GM12878 (cell line): ENCODE measurements at regions not wholly inside any gene's neighbourhood (a gene's known extent, or its start where the extent isn't known, plus 50 kb on each side); places are given as distances from the start of the nearest gene placed in this dataset.

Experiments
- ATAC-seq: fragments of 200-7000 bp; cut with Tn5 transposase; 3 replicates; pipeline ENCODE4 v1.9.1; 2020; ENCODE audit warnings: mild to moderate bottlenecking, moderate library complexity
- BruUV-seq: library from RNA; stranded (reverse); fragments of 400-500 nt; replicated peaks from 2 replicates; lab custom pipeline; 2021; lab: Mats Ljungman, UMichigan
- CTCF ChIA-PET: fragments of 300-600 bp; sonication (Branson Sonifier 250); formaldehyde crosslinking; extraction: SDS; loops from one replicate; lab custom pipeline; 2021; ENCODE audit warnings: inconsistent platforms; lab: Yijun Ruan, JAX
- POLR2A ChIA-PET: fragments of 350-600 bp; formaldehyde crosslinking; extraction: SDS; loops from one replicate; lab custom pipeline; 2021; ENCODE audit warnings: inconsistent platforms; lab: Charles Lee
- RAD21 ChIA-PET: fragments of 300-600 bp; sonication (Branson Sonifier 250); formaldehyde crosslinking; loops from one replicate; lab custom pipeline; 2023; ENCODE audit warnings: antibody characterized with exemption; ENCODE audit not compliant: unreplicated experiment; lab: Charles Lee
- SMC1A ChIA-PET: fragments of 300-600 bp; sonication (Branson Sonifier 250); formaldehyde crosslinking; loops from one replicate; lab custom pipeline; 2023; ENCODE audit not compliant: unreplicated experiment, uncharacterized antibody; lab: Charles Lee
- DNase-seq: peaks from one replicate; pipeline ENCODE4 v3.0.0-alpha.2; 2011; ENCODE audit warnings: low read depth, low spot score
- FAIRE-seq: peaks from 3 replicates; lab custom pipeline; 2011; peaks lifted over from hg19 to GRCh38; lab: Jason Lieb, UNC
- H2AFZ ChIP-seq: 2 replicates; pipeline ENCODE4 v1.6.0; 2011; ENCODE audit warnings: low read depth, low read length, control low read depth; ENCODE audit not compliant: control insufficient read depth
- H3K27ac ChIP-seq: 2 replicates; pipeline ENCODE4 v1.5.1; 2011; ENCODE audit warnings: control low read depth; ENCODE audit not compliant: control insufficient read depth, insufficient read depth
- H3K27me3 ChIP-seq, 2 experiments: replicated peaks in 1 of 2; 2 replicates each; pipeline versions ENCODE4 v1.6.0 to v1.6.1; 2011; ENCODE audit warnings: low read length in 1 of 2; ENCODE audit not compliant: control insufficient read depth in 2 of 2, insufficient read depth in 2 of 2
- H3K36me3 ChIP-seq, 2 experiments: 2 replicates each; pipeline ENCODE4 v1.5.1; 2011; ENCODE audit warnings: low read length in 1 of 2; ENCODE audit not compliant: control insufficient read depth in 2 of 2, insufficient read depth in 2 of 2
- H3K4me1 ChIP-seq: 2 replicates; pipeline ENCODE4 v1.6.1; 2011; ENCODE audit warnings: mild to moderate bottlenecking, low read length, moderate library complexity, mixed read lengths; ENCODE audit not compliant: control insufficient read depth, insufficient read depth
- H3K4me2 ChIP-seq: 2 replicates; pipeline ENCODE4 v1.6.0; 2011; ENCODE audit warnings: control low read depth; ENCODE audit not compliant: control insufficient read depth, insufficient read depth
- H3K4me3 ChIP-seq: fragments of 200-600 bp; sonication (generic); 2 replicates; pipeline ENCODE4 v1.5.1; 2016
- H3K79me2 ChIP-seq: 2 replicates; pipeline ENCODE4 v1.6.0; 2011; ENCODE audit warnings: low read length; ENCODE audit not compliant: control insufficient read depth, insufficient read depth
- H3K9ac ChIP-seq: 2 replicates; pipeline ENCODE4 v1.8.0; 2011; ENCODE audit warnings: low read length, control low read depth, mixed read lengths; ENCODE audit not compliant: control insufficient read depth, insufficient read depth
- H3K9me3 ChIP-seq: replicated peaks from 3 replicates; pipeline ENCODE4 v1.5.1; 2011; ENCODE audit warnings: mild to moderate bottlenecking, low read length; ENCODE audit not compliant: control insufficient read depth, insufficient read depth
- H4K20me1 ChIP-seq: 2 replicates; pipeline ENCODE4 v1.6.0; 2011; ENCODE audit not compliant: control insufficient read depth, insufficient read depth
- BCL11A ChIP-seq: IDR thresholded peaks from 2 replicates; pipeline ENCODE4 v1.6.1; 2011; ENCODE audit warnings: low read depth, low read length
- DPF2 ChIP-seq: fragments of 450-650 bp; IDR thresholded peaks from 2 replicates; pipeline ENCODE4 v1.6.1; 2017; ENCODE audit warnings: mild to moderate bottlenecking
- JUNB ChIP-seq: IDR thresholded peaks from 2 replicates; pipeline ENCODE4 v1.6.1; 2016; ENCODE audit warnings: antibody characterized with exemption, mild to moderate bottlenecking
- KDM1A ChIP-seq: fragments of 200-600 bp; sonication (generic); IDR thresholded peaks from 2 replicates; pipeline ENCODE4 v1.6.1; 2016; ENCODE audit warnings: borderline replicate concordance
- LARP7 ChIP-seq: fragments of 450-650 bp; IDR thresholded peaks from 2 replicates; pipeline ENCODE4 v1.6.1; 2017; ENCODE audit warnings: mild to moderate bottlenecking
- MEF2A ChIP-seq: IDR thresholded peaks from 2 replicates; pipeline ENCODE4 v1.6.1; 2011; ENCODE audit warnings: low read depth, mild to moderate bottlenecking, low read length, moderate library complexity; ENCODE audit not compliant: insufficient read depth
- MTA3 ChIP-seq: IDR thresholded peaks from 2 replicates; pipeline ENCODE4 v1.6.1; 2012; ENCODE audit warnings: low read length, inconsistent platforms, borderline replicate concordance
- NR2F1 ChIP-seq: fragments of 450-650 bp; conservative IDR thresholded peaks from 2 replicates; pipeline ENCODE4 v1.6.1; 2017; ENCODE audit warnings: mild to moderate bottlenecking
- PAX5 ChIP-seq: IDR thresholded peaks from 2 replicates; pipeline ENCODE4 v1.6.1; 2011; ENCODE audit warnings: low read depth, low read length, borderline replicate concordance
- PML ChIP-seq: IDR thresholded peaks from 2 replicates; pipeline ENCODE4 v1.6.1; 2012; ENCODE audit warnings: low read length, inconsistent platforms
- SRF ChIP-seq, 2 experiments: IDR thresholded peaks; 2 replicates each; pipeline ENCODE4 v1.6.1; 2011; ENCODE audit warnings: low read depth in 2 of 2, low read length in 2 of 2, mild to moderate bottlenecking in 1 of 2, moderate library complexity in 1 of 2
- SUPT20H ChIP-seq: IDR thresholded peaks from 2 replicates; pipeline ENCODE4 v1.6.1; 2011; ENCODE audit warnings: low read depth, mild to moderate bottlenecking, low read length, moderate library complexity, borderline replicate concordance; ENCODE audit not compliant: control insufficient read depth
- ZBED1 ChIP-seq: IDR thresholded peaks from 2 replicates; pipeline ENCODE4 v1.6.1; 2016; ENCODE audit warnings: borderline replicate concordance
- ZNF274 ChIP-seq: IDR thresholded peaks from one replicate; pipeline ENCODE4 v1.8.0; 2011; ENCODE audit not compliant: insufficient read length, insufficient read depth
- WGBS: methylation state at CpG from one replicate; pipeline ENCODE4 v1.1.6; 2016; ENCODE audit warnings: low lambda C conversion rate; ENCODE audit not compliant: insufficient replicate concordance, insufficient coverage; ENCODE audit errors: missing lambda C conversion rate; 5-methylcytosine and 5-hydroxymethylcytosine counted together
- in situ Hi-C: fragments of 300-500 bp; cut with MboI; formaldehyde crosslinking; loops from 9 replicates; pipeline ENCODE4 v1.14.3; 2018; ENCODE audit warnings: mixed read lengths
- intact Hi-C: fragments of 100-400 bp; cut with micrococcal nuclease; formaldehyde crosslinking; loops from one replicate; pipeline ENCODE4 v1.14.2; 2022; ENCODE audit not compliant: unreplicated experiment
- TF ChIP-seq, protein P1 (sequence below): fragments of 450-650 bp; formaldehyde crosslinking; IDR thresholded peaks from 2 replicates; pipeline ENCODE4 v1.5.0; 2022; ENCODE audit warnings: mild to moderate bottlenecking, missing genetic modification characterization

DNA sequence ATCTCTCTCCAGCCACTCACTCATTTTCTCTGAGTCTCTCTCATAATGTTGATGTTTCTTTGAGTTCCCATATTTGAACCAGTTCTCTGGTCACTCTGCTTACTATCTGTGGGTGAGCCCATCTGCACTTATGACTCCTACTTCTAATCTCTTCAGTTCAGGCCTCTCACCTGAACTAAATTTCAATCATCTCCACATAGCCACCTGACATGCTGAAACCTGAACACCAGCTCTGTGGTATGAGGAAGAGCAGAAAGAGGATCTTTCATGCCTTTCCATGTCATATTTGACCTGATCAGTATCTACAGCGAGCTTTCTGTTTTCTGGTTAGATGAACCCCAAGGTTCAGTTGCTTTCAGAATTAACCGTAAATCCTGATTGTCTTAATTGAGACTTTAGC lies 122.2 kb upstream of the ESX1 start (continued):
- TF ChIP-seq, protein P1, sequence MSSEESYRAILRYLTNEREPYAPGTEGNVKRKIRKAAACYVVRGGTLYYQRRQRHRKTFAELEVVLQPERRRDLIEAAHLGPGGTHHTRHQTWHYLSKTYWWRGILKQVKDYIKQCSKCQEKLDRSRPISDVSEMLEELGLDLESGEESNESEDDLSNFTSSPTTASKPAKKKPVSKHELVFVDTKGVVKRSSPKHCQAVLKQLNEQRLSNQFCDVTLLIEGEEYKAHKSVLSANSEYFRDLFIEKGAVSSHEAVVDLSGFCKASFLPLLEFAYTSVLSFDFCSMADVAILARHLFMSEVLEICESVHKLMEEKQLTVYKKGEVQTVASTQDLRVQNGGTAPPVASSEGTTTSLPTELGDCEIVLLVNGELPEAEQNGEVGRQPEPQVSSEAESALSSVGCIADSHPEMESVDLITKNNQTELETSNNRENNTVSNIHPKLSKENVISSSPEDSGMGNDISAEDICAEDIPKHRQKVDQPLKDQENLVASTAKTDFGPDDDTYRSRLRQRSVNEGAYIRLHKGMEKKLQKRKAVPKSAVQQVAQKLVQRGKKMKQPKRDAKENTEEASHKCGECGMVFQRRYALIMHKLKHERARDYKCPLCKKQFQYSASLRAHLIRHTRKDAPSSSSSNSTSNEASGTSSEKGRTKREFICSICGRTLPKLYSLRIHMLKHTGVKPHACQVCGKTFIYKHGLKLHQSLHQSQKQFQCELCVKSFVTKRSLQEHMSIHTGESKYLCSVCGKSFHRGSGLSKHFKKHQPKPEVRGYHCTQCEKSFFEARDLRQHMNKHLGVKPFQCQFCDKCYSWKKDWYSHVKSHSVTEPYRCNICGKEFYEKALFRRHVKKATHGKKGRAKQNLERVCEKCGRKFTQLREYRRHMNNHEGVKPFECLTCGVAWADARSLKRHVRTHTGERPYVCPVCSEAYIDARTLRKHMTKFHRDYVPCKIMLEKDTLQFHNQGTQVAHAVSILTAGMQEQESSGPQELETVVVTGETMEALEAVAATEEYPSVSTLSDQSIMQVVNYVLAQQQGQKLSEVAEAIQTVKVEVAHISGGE (CRISPR knock-in tag), result no peak
- TF ChIP-seq PAX5 (no peak), MTA3 (no peak), ZBED1 (no peak), JUNB (no peak), SUPT20H (no peak), BCL11A (no peak), ZNF274 (no peak)

DNA sequence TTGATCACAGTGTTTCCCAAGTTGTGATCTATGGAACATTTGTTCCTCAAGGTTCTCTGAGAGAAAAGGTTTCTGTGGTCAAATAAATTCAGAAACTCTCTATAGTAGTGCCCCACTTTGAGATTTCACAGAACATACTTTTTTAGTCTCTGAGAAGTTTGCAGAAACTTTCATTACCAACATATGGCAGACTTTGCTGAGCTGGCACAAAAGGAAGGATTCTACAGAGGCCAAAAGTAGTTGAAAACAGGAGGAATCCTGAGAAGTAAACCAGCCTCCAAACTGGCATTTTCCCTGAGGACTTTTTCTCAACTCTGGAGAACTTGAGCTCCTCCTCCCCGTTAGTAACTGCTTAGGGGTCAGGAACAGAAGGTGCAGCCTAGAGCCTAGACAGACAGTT lies 117.8 kb upstream of the ESX1 start:
- Histone ChIP-seq H3K27ac (no peak overlapping the region), H4K20me1 (no peaks in the 10 kb centered on the region), H2AFZ (no peak overlapping the region), H3K36me3 (no peaks in the 10 kb centered on the region), H3K4me2 (no peak overlapping the region), H3K9me3 (no peaks in the 10 kb centered on the region), H3K27me3 (no peaks in the 10 kb centered on the region), H3K4me3 (no peak overlapping the region), H3K9ac (no peak overlapping the region), H3K79me2 (no peaks in the 10 kb centered on the region), H3K4me1 (no peaks in the 10 kb centered on the region)
- FAIRE-seq, result no peak
- no TSS peak for BruUV-seq
- ChIA-PET POLR2A (no interaction called here), SMC1A (interaction anchor here (0.6 kb wide), 1 partner anchor 46 kb away, joined by 3 read pairs; no protein-coding TSS in a partner anchor), CTCF (no interaction called here)
- intact Hi-C loops, result no loop called here
- DNase-seq, result no peak
- no peak for ATAC-seq
- WGBS, result 8% methylated on average over 1 of the region's 1 CpG
- in situ Hi-C loops, result no loop called here
- TF ChIP-seq LARP7 (no peak), KDM1A (no peak), SRF (IDR thresholded peaks at IDR 0.05; ENCODE audit: low read depth in 2 of 2, low read length in 2 of 2) (no peak), PML (no peak), MEF2A (no peak), DPF2 (no peak), NR2F1 (no peak)
- TF ChIP-seq, all 136 proteins: peak for 0
- RAD21 ChIA-PET, result no interaction called here
